ENCODE measurements at regions not wholly inside any gene's neighbourhood (a gene's known extent, or its start where the extent isn't known, plus 50 kb on each side); places are given as distances from the start of the nearest gene placed in this dataset.

- WGBS (ENCODE audit: insufficient coverage): 100% methylated on average over 1 of the region's 4 CpGs
- no peaks in the 10 kb centered on the region for H3K36me3 ChIP-seq (ENCODE audit: control insufficient read depth, insufficient read depth, low read length)
These were observed 411.3 kb downstream of the FAT4 start for GRCh38 chr4:125725957-125726525.

GRCh38 chr4:125727931-125728330 is 413.2 kb downstream of the FAT4 start:
- Histone ChIP-seq H3K4me1 (ENCODE audit: control insufficient read depth, insufficient read depth, low read length) (no peaks in the 10 kb centered on the region), H3K27me3 (ENCODE audit: control insufficient read depth, insufficient read depth, low read length) (no peaks in the 10 kb centered on the region), H3K9me3 (replicated peaks; ENCODE audit: control insufficient read depth, low read depth, low read length) (no peaks in the 10 kb centered on the region), H3K36me3 (ENCODE audit: control insufficient read depth, insufficient read depth, low read length) (no peaks in the 10 kb centered on the region), H3K4me3 (ENCODE audit: low read length) (no peak overlapping the region), H3K27ac (ENCODE audit: low read length) (no peak overlapping the region)
- no peak for DNase-seq
- whole genome bisulfite sequencing (ENCODE audit: insufficient coverage): 100% methylated on average over 1 of the region's 2 CpGs

More at GRCh38 chr4:125725957-125726525, 411.3 kb downstream of the FAT4 start:
- Histone ChIP-seq H3K4me3 (ENCODE audit: low read length) (no peak overlapping the region), H3K4me1 (ENCODE audit: control insufficient read depth, insufficient read depth, low read length) (no peaks in the 10 kb centered on the region), H3K27ac (ENCODE audit: low read length) (no peak overlapping the region), H3K9me3 (replicated peaks; ENCODE audit: control insufficient read depth, low read depth, low read length) (no peaks in the 10 kb centered on the region), H3K27me3 (ENCODE audit: control insufficient read depth, insufficient read depth, low read length) (no peaks in the 10 kb centered on the region)
- DNase-seq: no peak

GRCh38 chr4:125728568-125728967 is 413.8 kb downstream of the FAT4 start:
- Histone ChIP-seq H3K4me1 (ENCODE audit: control insufficient read depth, insufficient read depth, low read length) (no peaks in the 10 kb centered on the region), H3K9me3 (replicated peaks; ENCODE audit: control insufficient read depth, low read depth, low read length) (no peaks in the 10 kb centered on the region), H3K27me3 (ENCODE audit: control insufficient read depth, insufficient read depth, low read length) (no peaks in the 10 kb centered on the region), H3K36me3 (ENCODE audit: control insufficient read depth, insufficient read depth, low read length) (no peaks in the 10 kb centered on the region), H3K27ac (ENCODE audit: low read length) (no peak overlapping the region), H3K4me3 (ENCODE audit: low read length) (no peak overlapping the region)
- WGBS (ENCODE audit: insufficient coverage): 88% methylated on average over 1 of the region's 2 CpGs
- no peak for DNase-seq

GRCh38 chr4:125729171-125729570 is 414.4 kb downstream of the FAT4 start:
- no peaks in the 10 kb centered on the region for H3K36me3 ChIP-seq (ENCODE audit: control insufficient read depth, insufficient read depth, low read length)
- H3K4me3 ChIP-seq (ENCODE audit: low read length): no peak overlapping the region
- no peak for DNase-seq
- no peaks in the 10 kb centered on the region for H3K4me1 ChIP-seq (ENCODE audit: control insufficient read depth, insufficient read depth, low read length)
- no peaks in the 10 kb centered on the region for H3K9me3 ChIP-seq (replicated peaks; ENCODE audit: control insufficient read depth, low read depth, low read length)
- no peak overlapping the region for H3K27ac ChIP-seq (ENCODE audit: low read length)
- no peaks in the 10 kb centered on the region for H3K27me3 ChIP-seq (ENCODE audit: control insufficient read depth, insufficient read depth, low read length)

- Histone ChIP-seq H3K27ac (ENCODE audit: low read length) (no peak overlapping the region), H3K27me3 (ENCODE audit: control insufficient read depth, insufficient read depth, low read length) (no peaks in the 10 kb centered on the region), H3K4me1 (ENCODE audit: control insufficient read depth, insufficient read depth, low read length) (peaks cover 2% of the 10 kb centered on the region), H3K4me3 (ENCODE audit: low read length) (no peak overlapping the region), H3K9me3 (replicated peaks; ENCODE audit: control insufficient read depth, low read depth, low read length) (no peaks in the 10 kb centered on the region), H3K36me3 (ENCODE audit: control insufficient read depth, insufficient read depth, low read length) (no peaks in the 10 kb centered on the region)
- DNase-seq: no peak
- no CpG with 5 or more reads among the region's 1 CpG for WGBS (ENCODE audit: insufficient coverage)
These were observed 417.9 kb downstream of the FAT4 start for GRCh38 chr4:125732632-125733031.

GRCh38 chr4:125734504-125734903 is 419.7 kb downstream of the FAT4 start:
- Histone ChIP-seq H3K27me3 (ENCODE audit: control insufficient read depth, insufficient read depth, low read length) (no peaks in the 10 kb centered on the region), H3K4me3 (ENCODE audit: low read length) (no peak overlapping the region), H3K36me3 (ENCODE audit: control insufficient read depth, insufficient read depth, low read length) (no peaks in the 10 kb centered on the region), H3K4me1 (ENCODE audit: control insufficient read depth, insufficient read depth, low read length) (peaks cover 2% of the 10 kb centered on the region), H3K27ac (ENCODE audit: low read length) (no peak overlapping the region), H3K9me3 (replicated peaks; ENCODE audit: control insufficient read depth, low read depth, low read length) (no peaks in the 10 kb centered on the region)
- 80% methylated on average over 2 of the region's 5 CpGs for WGBS (ENCODE audit: insufficient coverage)
- DNase-seq: no peak

GRCh38 chr4:125735102-125735501 is 420.3 kb downstream of the FAT4 start:
- no peak overlapping the region for H3K27ac ChIP-seq (ENCODE audit: low read length)
- H3K36me3 ChIP-seq (ENCODE audit: control insufficient read depth, insufficient read depth, low read length): no peaks in the 10 kb centered on the region
- peaks cover 2% of the 10 kb centered on the region for H3K4me1 ChIP-seq (ENCODE audit: control insufficient read depth, insufficient read depth, low read length)
- peak; percentile 68 for DNase-seq
- no peaks in the 10 kb centered on the region for H3K9me3 ChIP-seq (replicated peaks; ENCODE audit: control insufficient read depth, low read depth, low read length)
- 14% methylated on average over 2 of the region's 4 CpGs for WGBS (ENCODE audit: insufficient coverage)
- H3K4me3 ChIP-seq (ENCODE audit: low read length): no peak overlapping the region
- no peaks in the 10 kb centered on the region for H3K27me3 ChIP-seq (ENCODE audit: control insufficient read depth, insufficient read depth, low read length)

- no peaks in the 10 kb centered on the region for H3K27me3 ChIP-seq (ENCODE audit: control insufficient read depth, insufficient read depth, low read length)
- no peak for DNase-seq
- 90% methylated on average over 1 of the region's 1 CpG for WGBS (ENCODE audit: insufficient coverage)
- H3K27ac ChIP-seq (ENCODE audit: low read length): no peak overlapping the region
- H3K4me3 ChIP-seq (ENCODE audit: low read length): no peak overlapping the region
- H3K9me3 ChIP-seq (replicated peaks; ENCODE audit: control insufficient read depth, low read depth, low read length): no peaks in the 10 kb centered on the region
- peaks cover 2% of the 10 kb centered on the region for H3K4me1 ChIP-seq (ENCODE audit: control insufficient read depth, insufficient read depth, low read length)
- H3K36me3 ChIP-seq (ENCODE audit: control insufficient read depth, insufficient read depth, low read length): no peaks in the 10 kb centered on the region
These were observed 421.3 kb downstream of the FAT4 start for GRCh38 chr4:125736057-125736456.

- no peak overlapping the region for H3K4me3 ChIP-seq (ENCODE audit: low read length)
- no peaks in the 10 kb centered on the region for H3K27me3 ChIP-seq (ENCODE audit: control insufficient read depth, insufficient read depth, low read length)
- peaks cover 9% of the 10 kb centered on the region for H3K9me3 ChIP-seq (replicated peaks; ENCODE audit: control insufficient read depth, low read depth, low read length)
- H3K4me1 ChIP-seq (ENCODE audit: control insufficient read depth, insufficient read depth, low read length): peaks cover 2% of the 10 kb centered on the region
- peak; percentile 42 for DNase-seq
- 36% methylated on average over 1 of the region's 2 CpGs for WGBS (ENCODE audit: insufficient coverage)
- no peaks in the 10 kb centered on the region for H3K36me3 ChIP-seq (ENCODE audit: control insufficient read depth, insufficient read depth, low read length)
- H3K27ac ChIP-seq (ENCODE audit: low read length): peak overlapping the region; percentile 3
These were observed 425.0 kb downstream of the FAT4 start for GRCh38 chr4:125739760-125740159.

GRCh38 chr4:125741825-125742452 is 427.2 kb downstream of the FAT4 start:
- WGBS (ENCODE audit: insufficient coverage): 100% methylated on average over 2 of the region's 8 CpGs
- Histone ChIP-seq H3K27ac (ENCODE audit: low read length) (no peak overlapping the region), H3K36me3 (ENCODE audit: control insufficient read depth, insufficient read depth, low read length) (no peaks in the 10 kb centered on the region), H3K9me3 (replicated peaks; ENCODE audit: control insufficient read depth, low read depth, low read length) (peaks cover 10% of the 10 kb centered on the region), H3K4me1 (ENCODE audit: control insufficient read depth, insufficient read depth, low read length) (no peaks in the 10 kb centered on the region), H3K4me3 (ENCODE audit: low read length) (no peak overlapping the region), H3K27me3 (ENCODE audit: control insufficient read depth, insufficient read depth, low read length) (no peaks in the 10 kb centered on the region)
- no peak for DNase-seq
